ENCODE measurements at regions not wholly inside any gene's neighbourhood (a gene's known extent, or its start where the extent isn't known, plus 50 kb on each side); places are given as distances from the start of the nearest gene placed in this dataset.

DNA sequence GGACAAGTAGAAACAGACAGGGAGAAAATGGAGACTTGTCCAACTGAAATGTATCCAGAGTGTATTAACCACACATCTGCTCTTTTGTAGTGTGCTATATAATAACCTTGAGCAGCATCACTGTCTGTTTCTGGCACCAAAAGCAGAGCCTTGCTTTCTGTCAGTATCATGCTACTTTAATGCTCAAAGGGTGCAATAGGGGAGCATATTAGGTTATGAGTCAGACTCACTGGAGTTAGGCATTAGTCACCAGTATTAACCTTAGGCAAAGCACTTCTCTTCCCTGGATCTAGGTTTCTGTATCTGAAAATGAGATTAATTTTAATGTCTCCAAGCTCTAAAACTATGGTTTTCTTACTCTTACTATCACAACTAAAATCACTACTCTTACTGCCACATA is 280.1 kb downstream of the TFAP2B start:
- TF ChIP-seq, protein P1, sequence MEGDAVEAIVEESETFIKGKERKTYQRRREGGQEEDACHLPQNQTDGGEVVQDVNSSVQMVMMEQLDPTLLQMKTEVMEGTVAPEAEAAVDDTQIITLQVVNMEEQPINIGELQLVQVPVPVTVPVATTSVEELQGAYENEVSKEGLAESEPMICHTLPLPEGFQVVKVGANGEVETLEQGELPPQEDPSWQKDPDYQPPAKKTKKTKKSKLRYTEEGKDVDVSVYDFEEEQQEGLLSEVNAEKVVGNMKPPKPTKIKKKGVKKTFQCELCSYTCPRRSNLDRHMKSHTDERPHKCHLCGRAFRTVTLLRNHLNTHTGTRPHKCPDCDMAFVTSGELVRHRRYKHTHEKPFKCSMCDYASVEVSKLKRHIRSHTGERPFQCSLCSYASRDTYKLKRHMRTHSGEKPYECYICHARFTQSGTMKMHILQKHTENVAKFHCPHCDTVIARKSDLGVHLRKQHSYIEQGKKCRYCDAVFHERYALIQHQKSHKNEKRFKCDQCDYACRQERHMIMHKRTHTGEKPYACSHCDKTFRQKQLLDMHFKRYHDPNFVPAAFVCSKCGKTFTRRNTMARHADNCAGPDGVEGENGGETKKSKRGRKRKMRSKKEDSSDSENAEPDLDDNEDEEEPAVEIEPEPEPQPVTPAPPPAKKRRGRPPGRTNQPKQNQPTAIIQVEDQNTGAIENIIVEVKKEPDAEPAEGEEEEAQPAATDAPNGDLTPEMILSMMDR (IDR thresholded peaks at IDR 0.05): no peak
- no peak for TF ChIP-seq POLR2AphosphoS5 (IDR thresholded peaks at IDR 0.05)
- no peak for TF ChIP-seq POLR2A (IDR thresholded peaks at IDR 0.05)
- no peak for TF ChIP-seq EP300 (IDR thresholded peaks at IDR 0.05)

All from suprapubic skin (tissue), 4 donors.